H9 (cell line): ENCODE measurements at regions not wholly inside any gene's neighbourhood (a gene's known extent, or its start where the extent isn't known, plus 50 kb on each side); places are given as distances from the start of the nearest gene placed in this dataset.

Experiments used
- DNase-seq: peaks from one replicate; pipeline ENCODE4 v3.0.0-alpha.2; 2017
- H2AFZ ChIP-seq: one replicate; pipeline ENCODE4 v1.6.1; 2013; ENCODE audit warnings: mild to moderate bottlenecking, low read length, control low read depth, moderate library complexity
- H2AK5ac ChIP-seq: 2 replicates; pipeline ENCODE4 v1.6.1; 2013; ENCODE audit warnings: low read length, control low read depth, mixed read lengths; ENCODE audit not compliant: insufficient read length
- H2BK120ac ChIP-seq: one replicate; pipeline ENCODE4 v1.6.1; 2013; ENCODE audit warnings: low read depth, mild to moderate bottlenecking, low read length, control low read depth, inconsistent platforms; ENCODE audit not compliant: poor library complexity, severe bottlenecking
- H2BK12ac ChIP-seq: 2 replicates; pipeline ENCODE4 v1.6.1; 2013; ENCODE audit warnings: low read length, control low read depth, mixed read lengths, low read depth; ENCODE audit not compliant: insufficient read length
- H2BK15ac ChIP-seq: 2 replicates; pipeline ENCODE4 v1.6.1; 2013; ENCODE audit warnings: low read depth, low read length, control low read depth
- H2BK20ac ChIP-seq: one replicate; pipeline ENCODE4 v1.6.1; 2013; ENCODE audit warnings: low read depth, mild to moderate bottlenecking, low read length, control low read depth, inconsistent platforms; ENCODE audit not compliant: poor library complexity, severe bottlenecking
- H2BK5ac ChIP-seq: 2 replicates; pipeline ENCODE4 v1.6.1; 2013; ENCODE audit warnings: low read length, control low read depth, mixed read lengths; ENCODE audit not compliant: insufficient read length
- H3K14ac ChIP-seq: 2 replicates; pipeline ENCODE4 v1.6.1; 2013; ENCODE audit warnings: low read length, control low read depth; ENCODE audit not compliant: insufficient read depth
- H3K18ac ChIP-seq: 2 replicates; pipeline ENCODE4 v1.6.1; 2013; ENCODE audit warnings: low read depth, mild to moderate bottlenecking, mixed read lengths, low read length, control low read depth; ENCODE audit not compliant: insufficient read length
- H3K23ac ChIP-seq: 2 replicates; pipeline ENCODE4 v1.6.1; 2013; ENCODE audit warnings: low read length, control low read depth, mixed read lengths, low read depth; ENCODE audit not compliant: insufficient read length
- H3K23me2 ChIP-seq: 2 replicates; pipeline ENCODE4 v1.6.1; 2013; ENCODE audit warnings: low read depth, mild to moderate bottlenecking, mixed read lengths, low read length, control low read depth; ENCODE audit not compliant: insufficient read length, poor library complexity, severe bottlenecking
- H3K27ac ChIP-seq: 2 replicates; pipeline ENCODE4 v1.5.1; 2013; ENCODE audit warnings: low read length, control low read depth, mixed read lengths, low read depth; ENCODE audit not compliant: insufficient read length
- H3K27me3 ChIP-seq: 2 replicates; pipeline ENCODE4 v1.6.1; 2013; ENCODE audit warnings: low read length, control low read depth, inconsistent platforms; ENCODE audit not compliant: insufficient read depth
- H3K4ac ChIP-seq: 2 replicates; pipeline ENCODE4 v1.6.1; 2013; ENCODE audit warnings: low read depth, mild to moderate bottlenecking, control low read depth, inconsistent platforms, low read length, moderate library complexity
- H3K4me1 ChIP-seq: 2 replicates; pipeline ENCODE4 v1.6.1; 2013; ENCODE audit warnings: low read length, control low read depth, inconsistent platforms; ENCODE audit not compliant: insufficient read depth
- H3K4me2 ChIP-seq: 2 replicates; pipeline ENCODE4 v1.6.1; 2013; ENCODE audit warnings: low read length, control low read depth, mixed read lengths; ENCODE audit not compliant: insufficient read length, insufficient read depth
- H3K56ac ChIP-seq: 2 replicates; pipeline ENCODE4 v1.6.1; 2013; ENCODE audit warnings: low read depth, mild to moderate bottlenecking, mixed read lengths, low read length, control low read depth; ENCODE audit not compliant: insufficient read length
- H3K79me1 ChIP-seq: 2 replicates; pipeline ENCODE4 v1.6.1; 2013; ENCODE audit warnings: low read depth, mild to moderate bottlenecking, moderate library complexity, low read length, control low read depth, inconsistent platforms; ENCODE audit not compliant: insufficient read depth, poor library complexity, severe bottlenecking
- H3K79me2 ChIP-seq: 2 replicates; pipeline ENCODE4 v1.6.1; 2013; ENCODE audit warnings: low read length, control low read depth, inconsistent platforms; ENCODE audit not compliant: insufficient read depth
- H3K9ac ChIP-seq: 2 replicates; pipeline ENCODE4 v1.6.1; 2013; ENCODE audit warnings: low read length, control low read depth, mixed read lengths; ENCODE audit not compliant: insufficient read length; ENCODE audit errors: extremely low read depth
- H3K9me3 ChIP-seq: one replicate; pipeline ENCODE4 v1.6.1; 2013; ENCODE audit warnings: low read depth, low read length, inconsistent platforms; ENCODE audit not compliant: control insufficient read depth
- H3T11ph ChIP-seq: one replicate; pipeline ENCODE4 v1.6.1; 2013; ENCODE audit warnings: mild to moderate bottlenecking, low read length, control low read depth, inconsistent platforms
- H4K20me1 ChIP-seq: one replicate; pipeline ENCODE4 v1.6.1; 2013; ENCODE audit not compliant: control insufficient read depth, insufficient read length, insufficient read depth
- H4K5ac ChIP-seq: 2 replicates; pipeline ENCODE4 v1.6.1; 2013; ENCODE audit warnings: low read depth, mild to moderate bottlenecking, mixed read lengths, low read length, control low read depth; ENCODE audit not compliant: insufficient read length
- H4K8ac ChIP-seq: replicated peaks from 2 replicates; pipeline ENCODE4 v1.6.1; 2013; ENCODE audit warnings: low read length, control low read depth, mixed read lengths, low read depth; ENCODE audit not compliant: insufficient read length
- H4K91ac ChIP-seq: 2 replicates; pipeline ENCODE4 v1.6.1; 2013; ENCODE audit warnings: low read depth, mild to moderate bottlenecking, moderate library complexity, mixed read lengths, low read length, control low read depth; ENCODE audit not compliant: insufficient read length
- H3K27ac Mint-ChIP-seq, 3 experiments: 2 replicates in 2 of 3; 3 replicates in 1 of 3; pipeline ENCODE4 v1.8.0; 2020 to 2021; ENCODE audit warnings: mixed read lengths in 3 of 3, mild to moderate bottlenecking in 1 of 3, moderate library complexity in 1 of 3
- H3K27me3 Mint-ChIP-seq: 2 replicates; pipeline ENCODE4 v1.8.0; 2021; ENCODE audit warnings: low read depth, mild to moderate bottlenecking, moderate library complexity, mixed read lengths
- H3K36me3 Mint-ChIP-seq, 3 experiments: 2 replicates in 2 of 3; 3 replicates in 1 of 3; pipeline ENCODE4 v1.8.0; 2020 to 2021; ENCODE audit warnings: low read depth in 3 of 3, mixed read lengths in 3 of 3; ENCODE audit not compliant: insufficient read depth in 1 of 3
- H3K4me1 Mint-ChIP-seq, 2 experiments: 2 replicates each; pipeline ENCODE4 v1.8.0; 2020; ENCODE audit warnings: mixed read lengths in 2 of 2
- H3K4me3 Mint-ChIP-seq, 2 experiments: 2 replicates in 1 of 2; 3 replicates in 1 of 2; pipeline ENCODE4 v1.8.0; 2020 to 2021; ENCODE audit warnings: mild to moderate bottlenecking in 2 of 2, mixed read lengths in 2 of 2, moderate library complexity in 1 of 2
- H3K9me3 Mint-ChIP-seq, 2 experiments: 2 replicates in 1 of 2; 3 replicates in 1 of 2; pipeline ENCODE4 v1.8.0; 2020; ENCODE audit warnings: mild to moderate bottlenecking in 2 of 2, mixed read lengths in 2 of 2, moderate library complexity in 1 of 2
- WGBS: extraction: QIAGEN DNeasy Blood & Tissue Kit; methylation state at CpG from one replicate; pipeline ENCODE4 v1.1.7; 2013; ENCODE audit warnings: missing lambda C conversion rate, low lambda C conversion rate, mixed read lengths; ENCODE audit not compliant: insufficient read length; ENCODE audit errors: extremely low coverage; 5-methylcytosine and 5-hydroxymethylcytosine counted together
- TF ChIP-seq, protein P1 (sequence below): fragments of 200-600 bp; sonication (generic); conservative IDR thresholded peaks from 3 replicates; pipeline ENCODE4 v1.8.0; 2021; ENCODE audit warnings: antibody characterized with exemption, mild to moderate bottlenecking

DNA sequence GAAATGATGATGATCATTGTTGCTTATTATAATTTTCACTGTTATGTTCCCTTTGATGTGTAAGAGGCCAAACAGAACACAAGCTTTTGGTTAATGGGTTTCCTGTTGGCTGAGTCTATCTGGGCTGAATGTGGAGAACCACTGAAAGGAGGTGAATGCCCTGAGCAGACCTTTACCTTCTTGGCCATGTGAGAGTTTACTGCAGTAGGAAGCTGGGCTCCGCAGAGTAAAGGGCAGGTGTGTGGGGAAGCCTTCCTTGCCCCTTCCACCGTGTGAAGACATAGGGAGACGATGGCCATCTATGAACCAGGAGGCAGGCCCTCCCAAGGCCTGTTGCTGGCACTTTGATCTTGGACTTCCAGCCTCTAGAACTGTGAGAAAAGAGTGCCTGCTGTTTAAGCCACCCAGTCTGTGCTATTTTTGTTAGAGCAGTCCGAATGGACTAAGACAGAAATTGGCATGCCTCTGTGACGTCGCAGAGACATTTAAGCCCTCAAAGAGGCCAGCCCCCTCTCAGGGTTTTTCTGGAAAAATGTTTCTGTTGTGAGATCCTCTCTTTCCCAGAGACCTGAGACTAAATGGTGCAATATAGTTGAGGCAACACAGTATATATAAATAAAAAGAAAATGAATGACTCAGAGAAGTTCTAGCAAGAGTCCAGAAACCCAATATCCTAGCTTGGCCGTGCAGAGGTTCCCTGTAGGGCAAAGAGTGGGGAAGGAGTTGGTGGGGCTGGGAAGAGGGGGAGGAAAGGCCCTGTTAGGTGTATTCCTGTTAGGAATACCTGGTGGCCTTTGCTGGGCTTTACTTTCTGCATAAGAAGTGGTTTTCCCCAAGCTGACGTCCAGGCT, 121.9 kb upstream of the LGALSL start:
- Histone ChIP-seq H2BK5ac (no peak overlapping the region), H3K9ac (no peak overlapping the region), H3K56ac (no peak overlapping the region), H3K27me3 (no peaks in the 10 kb centered on the region), H3K27ac (no peak overlapping the region), H2BK120ac (no peak overlapping the region), H3K79me2 (no peaks in the 10 kb centered on the region), H2BK12ac (no peak overlapping the region), H3K14ac (no peak overlapping the region), H3T11ph (no peak overlapping the region), H3K23me2 (no peaks in the 10 kb centered on the region), H4K5ac (no peak overlapping the region), H3K4me1 (peaks cover 9% of the 10 kb centered on the region; the same call in 1 of the 2 replicates), H2BK20ac (no peak overlapping the region), H3K18ac (no peak overlapping the region), H4K8ac (no peak overlapping the region), H3K4ac (no peak overlapping the region), H2AFZ (no peak overlapping the region), H3K23ac (no peak overlapping the region), H3K79me1 (no peaks in the 10 kb centered on the region), H4K20me1 (no peaks in the 10 kb centered on the region), H3K9me3 (no peaks in the 10 kb centered on the region), H2BK15ac (no peak overlapping the region), H3K4me2 (peak overlapping the region; percentile 2), H2AK5ac (no peak overlapping the region), H4K91ac (no peak overlapping the region)
- H3K27me3 Mint-ChIP-seq = no peaks in the 10 kb centered on the region; the same call in 1 of the 2 replicates
- peaks cover 47 to 51% of the 10 kb centered on the region in 2 experiments for H3K4me1 Mint-ChIP-seq
- no peak for DNase-seq
- H3K27ac Mint-ChIP-seq = no peak overlapping the region; a peak in 1 of 7 replicates
- TF ChIP-seq, protein P1, sequence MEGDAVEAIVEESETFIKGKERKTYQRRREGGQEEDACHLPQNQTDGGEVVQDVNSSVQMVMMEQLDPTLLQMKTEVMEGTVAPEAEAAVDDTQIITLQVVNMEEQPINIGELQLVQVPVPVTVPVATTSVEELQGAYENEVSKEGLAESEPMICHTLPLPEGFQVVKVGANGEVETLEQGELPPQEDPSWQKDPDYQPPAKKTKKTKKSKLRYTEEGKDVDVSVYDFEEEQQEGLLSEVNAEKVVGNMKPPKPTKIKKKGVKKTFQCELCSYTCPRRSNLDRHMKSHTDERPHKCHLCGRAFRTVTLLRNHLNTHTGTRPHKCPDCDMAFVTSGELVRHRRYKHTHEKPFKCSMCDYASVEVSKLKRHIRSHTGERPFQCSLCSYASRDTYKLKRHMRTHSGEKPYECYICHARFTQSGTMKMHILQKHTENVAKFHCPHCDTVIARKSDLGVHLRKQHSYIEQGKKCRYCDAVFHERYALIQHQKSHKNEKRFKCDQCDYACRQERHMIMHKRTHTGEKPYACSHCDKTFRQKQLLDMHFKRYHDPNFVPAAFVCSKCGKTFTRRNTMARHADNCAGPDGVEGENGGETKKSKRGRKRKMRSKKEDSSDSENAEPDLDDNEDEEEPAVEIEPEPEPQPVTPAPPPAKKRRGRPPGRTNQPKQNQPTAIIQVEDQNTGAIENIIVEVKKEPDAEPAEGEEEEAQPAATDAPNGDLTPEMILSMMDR = no peak
- 0 out of 7 replicates have a peak, but pooled peaks cover 0 to 7% (median 0%) of the 10 kb centered on the region in 3 experiments for H3K36me3 Mint-ChIP-seq
- no CpG with 5 or more reads among the region's 8 CpGs for WGBS
- H3K4me3 Mint-ChIP-seq = no peak overlapping the region
- H3K9me3 Mint-ChIP-seq = no peaks in the 10 kb centered on the region; a peak in 1 of 5 replicates
